ENCODE measurements at regions not wholly inside any gene's neighbourhood (a gene's known extent, or its start where the extent isn't known, plus 50 kb on each side); places are given as distances from the start of the nearest gene placed in this dataset.

DNA sequence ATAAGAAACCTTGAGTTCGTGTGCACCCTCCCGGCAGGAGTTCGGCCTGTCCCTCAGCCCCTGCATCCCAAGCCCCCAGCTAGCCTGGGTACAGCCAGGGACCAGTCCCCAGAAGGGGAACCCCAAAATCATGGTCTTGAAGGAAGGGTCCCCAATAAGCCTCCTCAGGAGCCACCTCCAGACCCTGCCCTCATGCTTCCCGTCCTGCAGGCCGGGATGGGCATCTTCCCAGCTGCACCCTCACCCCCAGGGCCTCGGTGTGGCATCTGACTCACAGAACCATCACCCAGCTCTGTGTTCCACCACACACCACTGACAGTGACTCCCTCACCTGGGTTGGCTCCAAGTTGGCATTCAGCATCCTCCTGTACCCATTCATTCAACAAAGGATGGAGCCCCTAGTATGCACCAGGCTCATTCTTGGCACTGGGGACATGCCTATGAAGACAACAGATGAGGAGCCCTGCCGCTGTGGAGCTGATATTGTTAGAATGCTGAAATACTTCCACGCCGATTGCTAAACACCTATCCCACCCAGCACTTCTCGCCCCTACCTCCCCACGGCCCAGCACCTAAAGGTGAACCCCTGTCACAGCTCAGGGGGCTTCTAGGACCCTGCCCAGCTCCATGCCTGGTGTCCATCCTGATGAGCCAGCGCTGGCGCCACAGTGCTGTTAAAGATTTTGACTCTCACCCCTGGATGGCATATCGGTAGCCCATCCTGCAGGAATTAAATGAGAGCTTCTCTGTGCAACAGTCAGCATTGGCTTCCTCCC, 77.8 kb downstream of the BUD13 start:
- no peak for ATAC-seq

GRCh38 chr11:116694349-116694725, 78.5 kb downstream of the BUD13 start:
- no peak overlapping the region for H3K27ac ChIP-seq

More for the DNA sequence above, 77.8 kb downstream of the BUD13 start:
- no peaks in the 10 kb centered on the region for H3K9me3 ChIP-seq
- TF ChIP-seq, protein P1, sequence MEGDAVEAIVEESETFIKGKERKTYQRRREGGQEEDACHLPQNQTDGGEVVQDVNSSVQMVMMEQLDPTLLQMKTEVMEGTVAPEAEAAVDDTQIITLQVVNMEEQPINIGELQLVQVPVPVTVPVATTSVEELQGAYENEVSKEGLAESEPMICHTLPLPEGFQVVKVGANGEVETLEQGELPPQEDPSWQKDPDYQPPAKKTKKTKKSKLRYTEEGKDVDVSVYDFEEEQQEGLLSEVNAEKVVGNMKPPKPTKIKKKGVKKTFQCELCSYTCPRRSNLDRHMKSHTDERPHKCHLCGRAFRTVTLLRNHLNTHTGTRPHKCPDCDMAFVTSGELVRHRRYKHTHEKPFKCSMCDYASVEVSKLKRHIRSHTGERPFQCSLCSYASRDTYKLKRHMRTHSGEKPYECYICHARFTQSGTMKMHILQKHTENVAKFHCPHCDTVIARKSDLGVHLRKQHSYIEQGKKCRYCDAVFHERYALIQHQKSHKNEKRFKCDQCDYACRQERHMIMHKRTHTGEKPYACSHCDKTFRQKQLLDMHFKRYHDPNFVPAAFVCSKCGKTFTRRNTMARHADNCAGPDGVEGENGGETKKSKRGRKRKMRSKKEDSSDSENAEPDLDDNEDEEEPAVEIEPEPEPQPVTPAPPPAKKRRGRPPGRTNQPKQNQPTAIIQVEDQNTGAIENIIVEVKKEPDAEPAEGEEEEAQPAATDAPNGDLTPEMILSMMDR (IDR thresholded peaks at IDR 0.05) = no peak
- no peak for TF ChIP-seq POLR2A (IDR thresholded peaks at IDR 0.05)
- TF ChIP-seq POLR2AphosphoS5 (IDR thresholded peaks at IDR 0.05) = no peak
- no peak for TF ChIP-seq EP300 (IDR thresholded peaks at IDR 0.05)
- H3K4me3 ChIP-seq = no peak overlapping the region
- H3K27ac ChIP-seq = no peak overlapping the region
- H3K27me3 ChIP-seq = peaks cover 37% of the 10 kb centered on the region
- no peaks in the 10 kb centered on the region for H3K36me3 ChIP-seq
- 94% methylated on average over 4 of the region's 14 CpGs; no CpG with 5 or more reads in 1 of the 2 donors for WGBS, 2 donors (ENCODE audit: low coverage in 1 of 2)
- H3K4me1 ChIP-seq = no peaks in the 10 kb centered on the region

DNA sequence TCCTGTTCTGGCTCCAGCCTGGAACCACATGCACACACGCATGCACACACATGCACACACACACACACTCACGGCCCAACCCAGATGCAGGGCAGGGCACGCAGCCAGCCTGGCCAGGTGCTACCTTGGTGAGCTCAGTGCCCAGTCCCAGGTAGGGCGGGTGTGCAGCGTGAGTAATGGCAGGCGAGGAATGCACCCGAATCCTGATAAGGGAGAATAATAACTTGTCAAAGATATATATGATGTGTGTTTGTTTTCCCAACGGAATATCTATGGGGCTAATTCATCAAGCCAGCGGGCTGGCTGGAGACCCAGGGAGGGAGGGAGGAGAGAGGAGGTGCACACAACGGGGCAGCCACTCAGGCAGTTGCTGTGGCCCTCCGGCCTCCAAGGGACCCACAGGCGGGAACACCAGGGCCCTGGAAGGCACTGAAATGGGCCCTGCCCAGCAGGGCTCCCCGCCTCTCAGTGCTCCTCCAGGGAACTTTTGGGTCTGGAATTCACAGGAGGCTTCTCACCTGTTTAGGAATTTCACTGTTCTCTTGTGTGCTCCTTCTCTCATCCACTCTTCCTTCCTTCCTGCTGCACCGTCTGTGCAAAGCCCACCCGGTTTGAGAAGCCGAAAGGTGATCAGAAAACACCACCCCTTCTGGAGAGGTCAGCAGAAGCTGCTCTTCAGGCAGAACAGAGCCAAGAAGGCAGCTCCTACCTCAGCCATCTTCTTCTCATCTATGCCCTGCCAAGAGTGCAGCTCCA, 79.0 kb downstream of the BUD13 start:
- TF ChIP-seq EP300 (IDR thresholded peaks at IDR 0.05) = no peak
- no peak for TF ChIP-seq POLR2A (IDR thresholded peaks at IDR 0.05)
- TF ChIP-seq, protein P1 (IDR thresholded peaks at IDR 0.05) = no peak
- no peak for TF ChIP-seq POLR2AphosphoS5 (IDR thresholded peaks at IDR 0.05)
- Histone ChIP-seq H3K9me3 (no peaks in the 10 kb centered on the region), H3K27ac (no peak overlapping the region), H3K27me3 (peaks cover 37% of the 10 kb centered on the region), H3K4me3 (no peak overlapping the region), H3K36me3 (no peaks in the 10 kb centered on the region), H3K4me1 (no peaks in the 10 kb centered on the region)
- ATAC-seq = no peak
- WGBS, 2 donors (ENCODE audit: low coverage in 1 of 2) = 50 to 64% methylated on average over 2 to 11 of the region's 16 CpGs

More at GRCh38 chr11:116694349-116694725, 78.5 kb downstream of the BUD13 start:
- H3K27me3 ChIP-seq = peaks cover 37% of the 10 kb centered on the region
- TF ChIP-seq EP300 (IDR thresholded peaks at IDR 0.05) (no peak), POLR2A (IDR thresholded peaks at IDR 0.05) (no peak), POLR2AphosphoS5 (IDR thresholded peaks at IDR 0.05) (no peak)
- TF ChIP-seq, protein P1 (IDR thresholded peaks at IDR 0.05) = no peak
- no peaks in the 10 kb centered on the region for H3K36me3 ChIP-seq
- no peaks in the 10 kb centered on the region for H3K9me3 ChIP-seq
- ATAC-seq = no peak
- no peaks in the 10 kb centered on the region for H3K4me1 ChIP-seq
- H3K4me3 ChIP-seq = no peak overlapping the region
- no CpG with 5 or more reads among the region's 3 CpGs for WGBS, 2 donors (ENCODE audit: low coverage in 1 of 2)

DNA sequence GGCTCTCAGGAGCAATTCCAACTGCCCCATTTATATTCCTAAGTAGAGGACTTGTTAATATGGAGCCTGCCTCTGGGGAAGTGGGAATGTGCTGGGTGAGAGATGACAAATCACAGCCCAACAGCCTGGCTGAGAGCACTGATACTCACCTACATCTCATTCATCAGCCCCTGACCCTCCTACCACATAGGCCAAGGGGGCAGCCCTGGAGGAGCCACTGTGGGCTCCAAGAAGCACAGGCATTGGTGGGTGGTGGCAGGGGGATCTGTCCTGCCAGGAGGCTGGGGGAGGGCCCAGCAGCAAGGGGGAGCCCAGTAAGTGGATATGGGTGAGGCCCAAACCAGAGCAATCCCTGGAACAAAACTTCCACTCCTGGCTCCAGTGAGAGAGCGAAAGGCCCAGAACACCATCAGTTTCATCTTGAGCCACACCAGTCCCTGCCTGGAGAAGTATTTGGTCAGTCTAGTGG, 79.7 kb downstream of the BUD13 start:
- no peaks in the 10 kb centered on the region for H3K9me3 ChIP-seq
- WGBS, 2 donors (ENCODE audit: low coverage in 1 of 2) = no CpG with 5 or more reads among the region's 1 CpG

More for the DNA sequence above, 79.7 kb downstream of the BUD13 start:
- Histone ChIP-seq H3K4me1 (no peaks in the 10 kb centered on the region), H3K4me3 (no peak overlapping the region), H3K36me3 (no peaks in the 10 kb centered on the region), H3K27ac (no peak overlapping the region), H3K27me3 (peaks cover 37% of the 10 kb centered on the region)
- no peak for ATAC-seq
- TF ChIP-seq EP300 (IDR thresholded peaks at IDR 0.05) (no peak), POLR2AphosphoS5 (IDR thresholded peaks at IDR 0.05) (no peak), POLR2A (IDR thresholded peaks at IDR 0.05) (no peak)
- TF ChIP-seq, protein P1 (IDR thresholded peaks at IDR 0.05) = no peak

Measured in gastroesophageal sphincter (tissue), 4 donors.